ENCODE measurements at regions not wholly inside any gene's neighbourhood (a gene's known extent, or its start where the extent isn't known, plus 50 kb on each side); places are given as distances from the start of the nearest gene placed in this dataset.

GRCh38 chr3:154050766-154051165 lies 70.4 kb upstream of the ARHGEF26 start:
- Mint-ChIP-seq H3K36me3 (ENCODE audit: unreplicated experiment) (no peaks in the 10 kb centered on the region), H3K27ac (ENCODE audit: unreplicated experiment) (no peak overlapping the region), H3K27me3 (ENCODE audit: unreplicated experiment) (no peaks in the 10 kb centered on the region), H3K4me1 (ENCODE audit: low read depth, unreplicated experiment) (no peaks in the 10 kb centered on the region), H3K4me3 (ENCODE audit: unreplicated experiment) (no peak overlapping the region), H3K9me3 (ENCODE audit: unreplicated experiment) (no peaks in the 10 kb centered on the region)
- no peak for DNase-seq
- TF ChIP-seq CTCF (IDR thresholded peaks at IDR 0.05; ENCODE audit: partially characterized antibody, unreplicated experiment): no peak

GRCh38 chr3:154059833-154060232 lies 61.4 kb upstream of the ARHGEF26 start:
- Mint-ChIP-seq H3K36me3 (ENCODE audit: unreplicated experiment) (no peaks in the 10 kb centered on the region), H3K27me3 (ENCODE audit: unreplicated experiment) (no peaks in the 10 kb centered on the region), H3K27ac (ENCODE audit: unreplicated experiment) (no peak overlapping the region), H3K4me1 (ENCODE audit: low read depth, unreplicated experiment) (no peaks in the 10 kb centered on the region), H3K9me3 (ENCODE audit: unreplicated experiment) (no peaks in the 10 kb centered on the region), H3K4me3 (ENCODE audit: unreplicated experiment) (no peak overlapping the region)
- TF ChIP-seq CTCF (IDR thresholded peaks at IDR 0.05; ENCODE audit: partially characterized antibody, unreplicated experiment): no peak
- no peak for DNase-seq

DNA sequence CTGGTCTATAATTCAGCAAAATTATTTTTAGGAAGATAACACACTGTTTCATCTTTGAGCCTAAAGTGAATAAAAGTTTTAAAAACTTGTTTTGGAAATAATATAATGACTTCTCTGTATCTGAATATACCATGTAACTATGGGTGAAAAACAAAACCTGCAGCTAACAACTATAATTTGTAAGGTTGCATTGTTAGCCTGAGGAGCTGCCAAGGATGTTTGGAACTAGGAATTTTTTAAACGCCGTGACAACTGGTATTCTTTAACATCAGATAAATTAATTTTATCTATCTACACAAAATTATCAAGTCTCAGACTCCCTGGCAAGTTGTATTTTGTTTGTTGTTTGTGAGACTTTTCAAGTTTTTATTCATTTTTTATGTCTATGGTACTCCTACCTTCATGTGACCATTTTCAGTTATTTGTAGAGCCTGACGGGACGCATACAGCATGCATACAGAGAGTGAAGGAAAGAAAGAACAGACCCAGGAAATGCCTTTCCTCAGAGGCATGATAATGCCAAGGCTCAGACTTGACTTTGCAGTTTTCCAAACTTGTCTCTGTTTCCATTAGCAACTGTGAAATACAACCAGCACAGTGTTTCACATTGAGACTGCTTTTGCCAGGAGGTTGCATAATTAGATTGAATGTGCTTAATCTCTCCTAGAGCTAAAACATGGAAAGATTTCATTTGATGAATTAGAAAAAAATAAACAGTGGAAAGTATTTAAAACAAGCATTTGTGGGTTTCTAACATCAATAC lies 60.8 kb upstream of the ARHGEF26 start:
- no peak overlapping the region for H3K4me3 Mint-ChIP-seq (ENCODE audit: unreplicated experiment)

GRCh38 chr3:154061001-154061370 lies 60.2 kb upstream of the ARHGEF26 start:
- Mint-ChIP-seq H3K4me3 (ENCODE audit: unreplicated experiment) (no peak overlapping the region), H3K9me3 (ENCODE audit: unreplicated experiment) (no peaks in the 10 kb centered on the region), H3K27ac (ENCODE audit: unreplicated experiment) (no peak overlapping the region), H3K4me1 (ENCODE audit: low read depth, unreplicated experiment) (no peaks in the 10 kb centered on the region), H3K27me3 (ENCODE audit: unreplicated experiment) (no peaks in the 10 kb centered on the region), H3K36me3 (ENCODE audit: unreplicated experiment) (no peaks in the 10 kb centered on the region)
- no peak for TF ChIP-seq CTCF (IDR thresholded peaks at IDR 0.05; ENCODE audit: partially characterized antibody, unreplicated experiment)
- DNase-seq: no peak

More for the DNA sequence above, 60.8 kb upstream of the ARHGEF26 start:
- Mint-ChIP-seq H3K27ac (ENCODE audit: unreplicated experiment) (no peak overlapping the region), H3K4me1 (ENCODE audit: low read depth, unreplicated experiment) (no peaks in the 10 kb centered on the region), H3K36me3 (ENCODE audit: unreplicated experiment) (no peaks in the 10 kb centered on the region), H3K9me3 (ENCODE audit: unreplicated experiment) (no peaks in the 10 kb centered on the region), H3K27me3 (ENCODE audit: unreplicated experiment) (no peaks in the 10 kb centered on the region)
- DNase-seq: no peak
- no peak for TF ChIP-seq CTCF (IDR thresholded peaks at IDR 0.05; ENCODE audit: partially characterized antibody, unreplicated experiment)

DNA sequence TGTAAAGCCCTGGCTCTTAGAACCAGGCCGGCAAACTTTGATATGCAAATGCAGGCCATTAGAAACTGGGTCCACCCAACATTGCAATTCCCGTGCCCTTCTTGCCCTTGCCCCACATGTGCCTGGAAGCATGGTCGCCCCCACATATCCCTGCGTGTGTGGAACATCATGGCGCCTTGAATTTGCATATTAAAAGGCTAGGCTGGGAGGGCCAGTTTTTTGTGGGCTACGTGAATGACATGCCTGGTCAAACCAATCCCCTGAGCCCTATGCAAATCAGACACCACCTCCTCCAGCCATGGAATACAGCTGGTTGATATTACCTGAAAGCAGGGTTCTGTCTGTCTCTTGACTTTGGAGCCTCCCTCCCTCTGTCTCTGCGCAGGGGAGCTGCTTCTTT lies 58.7 kb upstream of the ARHGEF26 start:
- H3K27me3 Mint-ChIP-seq (ENCODE audit: unreplicated experiment): no peaks in the 10 kb centered on the region
- DNase-seq: no peak
- no peaks in the 10 kb centered on the region for H3K36me3 Mint-ChIP-seq (ENCODE audit: unreplicated experiment)
- TF ChIP-seq CTCF (IDR thresholded peaks at IDR 0.05; ENCODE audit: partially characterized antibody, unreplicated experiment): no peak
- no peaks in the 10 kb centered on the region for H3K9me3 Mint-ChIP-seq (ENCODE audit: unreplicated experiment)
- H3K4me1 Mint-ChIP-seq (ENCODE audit: low read depth, unreplicated experiment): no peaks in the 10 kb centered on the region
- H3K4me3 Mint-ChIP-seq (ENCODE audit: unreplicated experiment): no peak overlapping the region
- H3K27ac Mint-ChIP-seq (ENCODE audit: unreplicated experiment): no peak overlapping the region
